Transverse colon (tissue), 4 donors: ENCODE measurements at regions not wholly inside any gene's neighbourhood (a gene's known extent, or its start where the extent isn't known, plus 50 kb on each side); places are given as distances from the start of the nearest gene placed in this dataset.

ENCODE experiments used
- DNase-seq: peaks from one replicate; pipeline ENCODE4 v3.0.0-alpha.2; 2019
- H3K27ac ChIP-seq, 4 donors: fragments of 200-600 bp; sonication (generic); 2 replicates each; pipeline ENCODE4 v1.5.1; 2016 to 2018; ENCODE audit warnings: inconsistent platforms in 4 of 4
- H3K27me3 ChIP-seq: fragments of 200-600 bp; sonication (generic); 2 replicates; pipeline ENCODE4 v1.5.1; 2017; ENCODE audit warnings: inconsistent platforms
- H3K36me3 ChIP-seq, 4 donors: fragments of 200-600 bp; sonication (generic); 2 replicates each; pipeline ENCODE4 v1.5.1; 2017 to 2019; ENCODE audit warnings: inconsistent platforms in 4 of 4
- H3K4me1 ChIP-seq, 4 donors: fragments of 200-600 bp; sonication (generic); 2 replicates each; pipeline ENCODE4 v1.5.1; 2017 to 2020; ENCODE audit warnings: inconsistent platforms in 4 of 4
- H3K4me3 ChIP-seq, 4 donors: fragments of 200-600 bp; sonication (generic); 1 replicate in 1 of 4; 2 replicates in 3 of 4; pipeline versions ENCODE4 v1.5.1 to v1.6.1; 2017 to 2019; ENCODE audit warnings: inconsistent platforms in 4 of 4
- H3K9me3 ChIP-seq, 2 donors: fragments of 200-600 bp; sonication (generic); 2 replicates each; pipeline ENCODE4 v1.5.1; 2017 to 2019; ENCODE audit warnings: inconsistent platforms in 2 of 2
- EP300 ChIP-seq: sonication (generic); formaldehyde crosslinking; IDR thresholded peaks from one replicate; pipeline ENCODE4 v1.6.1; 2017; ENCODE audit warnings: antibody characterized with exemption, low read depth
- POLR2A ChIP-seq: fragments of 450-650 bp; IDR thresholded peaks from one replicate; pipeline ENCODE4 v1.6.1; 2016; ENCODE audit warnings: antibody characterized with exemption, mild to moderate bottlenecking, moderate library complexity
- POLR2AphosphoS5 ChIP-seq, 3 donors: sonication (generic); formaldehyde crosslinking; IDR thresholded peaks; one replicate each; pipeline ENCODE4 v1.6.1; 2016; ENCODE audit warnings: antibody characterized with exemption in 3 of 3
- WGBS, 2 donors: methylation state at CpG; one replicate each; pipeline ENCODE4 v1.1.5; 2018; ENCODE audit warnings: low coverage in 1 of 2; 5-methylcytosine and 5-hydroxymethylcytosine counted together
- in situ Hi-C, 4 donors: fragments of 200-750 bp; cut with MboI; loops; one replicate each; pipeline versions ENCODE4 v1.15.0 to v1.15.1; 2017; ENCODE audit warnings: low sequenced_read_pairs in 3 of 4, low pct_ligation_motif_present in 1 of 4, low pct_unique_long_range_greater_than_20kb in 1 of 4
- intact Hi-C: fragments of 100-400 bp; cut with DNase I; formaldehyde crosslinking; loops from one replicate; pipeline ENCODE4 v1.15.1; 2023; ENCODE audit warnings: low total_unique reads
- TF ChIP-seq, protein P1 (sequence below), 5 experiments: fragments of 200-600 bp in 3 of 5; fragments of 450-650 bp in 2 of 5; sonication (generic) in 3 of 5; IDR thresholded peaks; 1 replicate in 2 of 5; 2 replicates in 3 of 5; pipeline ENCODE4 v1.5.1; 2016 to 2017; ENCODE audit warnings: antibody characterized with exemption in 5 of 5, inconsistent platforms in 3 of 5, mild to moderate bottlenecking in 2 of 5, moderate library complexity in 1 of 5

GRCh38 chr10:56551037-56551436 lies 190.0 kb upstream of the ZWINT start:
- WGBS, 2 donors: 71 to 72% methylated on average over 8 to 9 of the region's 9 CpGs
- Histone ChIP-seq H3K36me3 (no peaks in the 10 kb centered on the region), H3K4me3 (no peak overlapping the region), H3K9me3 (no peaks in the 10 kb centered on the region), H3K27ac (no peak overlapping the region), H3K27me3 (no peaks in the 10 kb centered on the region), H3K4me1 (no peaks in the 10 kb centered on the region)
- no peak for DNase-seq
- in situ Hi-C loops: no loop called here
- intact Hi-C loops: no loop called here
- TF ChIP-seq POLR2A (no peak), POLR2AphosphoS5 (IDR thresholded peaks at IDR 0.05) (no peak), EP300 (no peak)
- TF ChIP-seq, protein P1, sequence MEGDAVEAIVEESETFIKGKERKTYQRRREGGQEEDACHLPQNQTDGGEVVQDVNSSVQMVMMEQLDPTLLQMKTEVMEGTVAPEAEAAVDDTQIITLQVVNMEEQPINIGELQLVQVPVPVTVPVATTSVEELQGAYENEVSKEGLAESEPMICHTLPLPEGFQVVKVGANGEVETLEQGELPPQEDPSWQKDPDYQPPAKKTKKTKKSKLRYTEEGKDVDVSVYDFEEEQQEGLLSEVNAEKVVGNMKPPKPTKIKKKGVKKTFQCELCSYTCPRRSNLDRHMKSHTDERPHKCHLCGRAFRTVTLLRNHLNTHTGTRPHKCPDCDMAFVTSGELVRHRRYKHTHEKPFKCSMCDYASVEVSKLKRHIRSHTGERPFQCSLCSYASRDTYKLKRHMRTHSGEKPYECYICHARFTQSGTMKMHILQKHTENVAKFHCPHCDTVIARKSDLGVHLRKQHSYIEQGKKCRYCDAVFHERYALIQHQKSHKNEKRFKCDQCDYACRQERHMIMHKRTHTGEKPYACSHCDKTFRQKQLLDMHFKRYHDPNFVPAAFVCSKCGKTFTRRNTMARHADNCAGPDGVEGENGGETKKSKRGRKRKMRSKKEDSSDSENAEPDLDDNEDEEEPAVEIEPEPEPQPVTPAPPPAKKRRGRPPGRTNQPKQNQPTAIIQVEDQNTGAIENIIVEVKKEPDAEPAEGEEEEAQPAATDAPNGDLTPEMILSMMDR (IDR thresholded peaks at IDR 0.05): no peak

DNA sequence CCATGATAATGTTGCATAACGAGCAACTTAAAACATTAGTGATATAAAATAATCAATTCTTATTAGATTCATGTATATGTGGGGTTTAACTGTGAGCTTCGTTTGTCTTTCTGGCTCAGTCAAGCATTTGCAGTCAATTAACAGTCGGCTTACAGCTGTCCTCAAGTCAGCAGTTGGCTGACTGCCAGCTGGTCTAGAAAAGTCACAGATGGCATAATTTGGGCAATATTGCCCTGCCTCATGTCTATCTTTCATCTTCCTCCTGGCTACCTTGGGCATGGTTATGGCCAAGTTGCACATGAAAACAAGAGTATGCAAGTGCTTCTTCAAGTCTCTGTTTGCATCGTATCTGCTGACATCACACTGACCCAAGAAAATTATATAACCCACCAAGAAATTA lies 186.1 kb upstream of the ZWINT start:
- DNase-seq: no peak
- H3K27me3 ChIP-seq: no peaks in the 10 kb centered on the region
- in situ Hi-C loops: no loop called here
- H3K36me3 ChIP-seq: no peaks in the 10 kb centered on the region
- TF ChIP-seq, protein P1 (IDR thresholded peaks at IDR 0.05): no peak
- TF ChIP-seq POLR2AphosphoS5 (IDR thresholded peaks at IDR 0.05) (no peak), EP300 (no peak), POLR2A (no peak)
- no peak overlapping the region for H3K27ac ChIP-seq
- no peaks in the 10 kb centered on the region for H3K4me1 ChIP-seq
- no peak overlapping the region for H3K4me3 ChIP-seq
- H3K9me3 ChIP-seq: no peaks in the 10 kb centered on the region
- intact Hi-C loops: no loop called here
- 48 to 57% methylated on average over 4 of the region's 4 CpGs for WGBS, 2 donors

DNA sequence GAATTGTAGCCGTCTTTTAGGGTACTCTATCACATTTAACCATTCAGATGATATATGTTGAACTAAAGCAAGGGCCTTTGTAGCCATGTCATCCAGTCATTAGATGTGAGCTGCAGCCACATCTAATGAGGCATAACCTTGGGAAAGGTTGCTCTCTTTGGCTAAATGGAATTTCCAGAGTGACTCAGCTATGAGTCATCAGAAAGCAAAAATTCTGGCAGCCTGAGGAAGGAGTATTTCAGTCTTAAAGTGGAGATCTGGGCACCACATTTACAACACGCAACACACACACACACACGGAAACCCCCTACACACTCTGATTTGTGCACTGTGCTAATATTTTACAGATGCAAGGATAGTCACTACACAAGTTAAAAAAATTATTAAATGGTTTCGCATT lies 176.9 kb upstream of the ZWINT start:
- TF ChIP-seq POLR2AphosphoS5 (IDR thresholded peaks at IDR 0.05) (no peak), POLR2A (no peak), EP300 (no peak)
- TF ChIP-seq, protein P1 (IDR thresholded peaks at IDR 0.05): no peak
- Histone ChIP-seq H3K4me1 (no peaks in the 10 kb centered on the region), H3K9me3 (no peaks in the 10 kb centered on the region), H3K4me3 (no peak overlapping the region), H3K36me3 (no peaks in the 10 kb centered on the region), H3K27me3 (no peaks in the 10 kb centered on the region), H3K27ac (no peak overlapping the region)
- DNase-seq: no peak
- in situ Hi-C loops: no loop called here
- intact Hi-C loops: no loop called here
- WGBS, 2 donors: 73 to 91% methylated on average over 3 to 4 of the region's 4 CpGs

DNA sequence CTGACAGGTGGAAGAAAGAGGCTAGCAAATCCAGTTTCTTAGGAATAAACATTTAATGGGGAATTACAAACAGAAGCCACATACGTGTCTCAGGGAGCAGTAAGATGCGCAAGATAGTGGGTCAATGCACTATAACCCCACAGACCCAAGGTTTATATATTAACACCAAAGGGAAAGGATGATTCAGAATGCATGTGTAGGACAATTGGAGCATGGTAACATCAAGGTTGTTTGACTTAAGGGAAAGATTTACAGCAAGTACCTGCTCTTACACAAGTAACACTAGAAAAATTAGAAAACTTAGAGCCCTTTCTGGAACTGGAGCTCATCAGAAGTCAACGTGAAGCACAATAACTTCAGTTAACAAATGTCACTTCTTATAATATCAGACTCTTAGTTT lies 161.1 kb upstream of the ZWINT start:
- DNase-seq: no peak
- Histone ChIP-seq H3K27ac (no peak overlapping the region), H3K9me3 (no peaks in the 10 kb centered on the region), H3K4me3 (no peak overlapping the region), H3K4me1 (no peaks in the 10 kb centered on the region), H3K27me3 (no peaks in the 10 kb centered on the region), H3K36me3 (no peaks in the 10 kb centered on the region)
- 59 to 69% methylated on average over 3 of the region's 3 CpGs for WGBS, 2 donors
- in situ Hi-C loops: no loop called here
- intact Hi-C loops: no loop called here
- TF ChIP-seq POLR2A (no peak), POLR2AphosphoS5 (IDR thresholded peaks at IDR 0.05) (no peak), EP300 (no peak)
- TF ChIP-seq, protein P1 (IDR thresholded peaks at IDR 0.05): no peak
